ENCODE measurements at regions not wholly inside any gene's neighbourhood (a gene's known extent, or its start where the extent isn't known, plus 50 kb on each side); places are given as distances from the start of the nearest gene placed in this dataset.

DNA sequence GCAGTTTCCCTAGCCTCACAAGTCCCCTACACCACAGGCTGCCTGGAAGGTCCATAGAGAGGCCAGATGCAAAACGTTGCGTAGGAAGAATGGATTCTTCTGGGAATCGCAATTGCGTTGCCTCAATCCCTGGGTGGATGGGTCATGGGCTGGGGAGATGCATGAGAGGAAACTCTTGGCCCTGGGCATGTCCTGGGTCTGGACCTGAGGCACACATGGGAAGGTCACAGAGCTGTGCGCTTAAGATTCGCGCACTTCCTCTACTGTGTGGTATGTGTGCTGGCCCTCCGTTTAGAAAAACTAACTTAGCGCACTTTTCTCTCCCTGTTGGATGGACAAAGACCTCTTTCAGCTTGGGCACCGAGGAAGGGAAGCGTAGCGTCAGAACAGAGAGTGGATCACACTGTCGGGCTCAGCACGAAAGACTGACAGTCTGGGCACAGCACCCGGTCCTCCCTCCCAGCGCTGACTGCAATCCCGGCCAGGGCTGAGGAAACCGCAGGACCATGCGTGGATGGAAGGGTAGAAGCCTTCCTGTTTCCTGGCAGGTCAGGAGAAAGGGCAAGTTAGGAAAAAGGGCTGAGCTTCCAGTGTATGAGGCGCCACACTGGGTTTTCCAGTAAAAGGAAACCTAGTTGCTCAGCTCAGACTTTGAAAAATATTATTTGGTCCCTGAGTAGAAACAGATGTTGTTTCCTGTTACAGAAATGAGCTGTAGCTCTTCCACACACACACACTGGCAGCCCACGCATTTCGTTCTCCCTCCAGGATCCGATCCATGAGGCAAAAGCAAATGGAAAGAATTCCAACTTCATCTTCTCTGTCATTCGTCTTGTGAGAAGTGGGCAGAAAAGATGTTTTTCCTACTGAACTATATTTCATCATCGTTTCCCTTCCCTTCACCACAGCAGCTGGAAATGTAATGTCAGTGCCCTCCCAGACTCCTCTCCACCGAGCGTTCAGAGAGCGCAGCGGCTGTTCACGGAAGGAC lies 86.0 kb downstream of the ING1 start:
- ChIA-PET CTCF (ENCODE audit: unreplicated experiment) (no interaction called here), POLR2A (no interaction called here)
- Histone ChIP-seq H3K9me3 (ENCODE audit: low read length) (no peaks in the 10 kb centered on the region), H3K4me1 (ENCODE audit: insufficient read depth, low read length, poor library complexity, severe bottlenecking) (no peaks in the 10 kb centered on the region), H3K4me3 (ENCODE audit: low read depth, low read length, poor library complexity, severe bottlenecking) (no peak overlapping the region), H3K4me2 (ENCODE audit: low read length) (no peak overlapping the region), H4K20me1 (ENCODE audit: insufficient read depth, low read length) (no peaks in the 10 kb centered on the region), H3K9me2 (ENCODE audit: insufficient read depth, low read length) (no peaks in the 10 kb centered on the region), H3K36me3 (ENCODE audit: insufficient read depth, low read length) (no peaks in the 10 kb centered on the region), H2AFZ (ENCODE audit: low read length) (no peak overlapping the region), H3K79me2 (ENCODE audit: insufficient read depth, low read depth, low read length) (no peaks in the 10 kb centered on the region), H3K27ac (ENCODE audit: low read depth, low read length, poor library complexity, severe bottlenecking) (no peak overlapping the region)
- intact Hi-C loops (cut with micrococcal nuclease; ENCODE audit: unreplicated experiment), result no loop called here
- TF ChIP-seq, protein P1, sequence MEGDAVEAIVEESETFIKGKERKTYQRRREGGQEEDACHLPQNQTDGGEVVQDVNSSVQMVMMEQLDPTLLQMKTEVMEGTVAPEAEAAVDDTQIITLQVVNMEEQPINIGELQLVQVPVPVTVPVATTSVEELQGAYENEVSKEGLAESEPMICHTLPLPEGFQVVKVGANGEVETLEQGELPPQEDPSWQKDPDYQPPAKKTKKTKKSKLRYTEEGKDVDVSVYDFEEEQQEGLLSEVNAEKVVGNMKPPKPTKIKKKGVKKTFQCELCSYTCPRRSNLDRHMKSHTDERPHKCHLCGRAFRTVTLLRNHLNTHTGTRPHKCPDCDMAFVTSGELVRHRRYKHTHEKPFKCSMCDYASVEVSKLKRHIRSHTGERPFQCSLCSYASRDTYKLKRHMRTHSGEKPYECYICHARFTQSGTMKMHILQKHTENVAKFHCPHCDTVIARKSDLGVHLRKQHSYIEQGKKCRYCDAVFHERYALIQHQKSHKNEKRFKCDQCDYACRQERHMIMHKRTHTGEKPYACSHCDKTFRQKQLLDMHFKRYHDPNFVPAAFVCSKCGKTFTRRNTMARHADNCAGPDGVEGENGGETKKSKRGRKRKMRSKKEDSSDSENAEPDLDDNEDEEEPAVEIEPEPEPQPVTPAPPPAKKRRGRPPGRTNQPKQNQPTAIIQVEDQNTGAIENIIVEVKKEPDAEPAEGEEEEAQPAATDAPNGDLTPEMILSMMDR (conservative IDR thresholded peaks at IDR 0.05; ENCODE audit: low read length), result no peak
- TF ChIP-seq EZH2phosphoT487 (IDR thresholded peaks at IDR 0.05; ENCODE audit: borderline replicate concordance, low read depth, low read length), result no peak
- DNase-seq (ENCODE audit: low spot score), result no peak
- BruUV-seq (replicated peaks), result no TSS peak

DNA sequence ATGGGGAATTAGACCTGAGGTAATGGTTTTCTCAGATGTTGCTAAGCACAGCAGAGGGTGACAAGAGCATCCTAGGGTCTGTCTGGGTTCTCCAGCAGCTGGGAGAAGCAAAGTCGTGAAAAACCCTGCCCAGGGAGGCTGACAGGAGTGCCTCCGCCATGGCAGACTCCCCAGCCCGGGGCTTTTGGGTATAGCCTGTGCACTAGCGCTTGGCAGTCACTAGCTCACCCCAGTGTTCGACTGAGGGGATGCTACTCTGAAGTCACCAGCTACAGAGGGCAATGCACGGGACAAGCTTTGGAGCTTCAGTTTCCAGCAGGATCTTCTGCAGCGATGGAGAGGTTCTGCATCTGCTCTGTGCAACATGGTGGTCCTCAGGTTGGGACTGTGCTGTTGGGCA lies 87.5 kb downstream of the ING1 start:
- Histone ChIP-seq H3K36me3 (ENCODE audit: insufficient read depth, low read length) (no peaks in the 10 kb centered on the region), H3K4me2 (ENCODE audit: low read length) (no peak overlapping the region), H3K4me1 (ENCODE audit: insufficient read depth, low read length, poor library complexity, severe bottlenecking) (no peaks in the 10 kb centered on the region), H4K20me1 (ENCODE audit: insufficient read depth, low read length) (no peaks in the 10 kb centered on the region), H3K9me3 (ENCODE audit: low read length) (no peaks in the 10 kb centered on the region), H3K27ac (ENCODE audit: low read depth, low read length, poor library complexity, severe bottlenecking) (no peak overlapping the region), H3K4me3 (ENCODE audit: low read depth, low read length, poor library complexity, severe bottlenecking) (no peak overlapping the region), H3K79me2 (ENCODE audit: insufficient read depth, low read depth, low read length) (no peaks in the 10 kb centered on the region), H2AFZ (ENCODE audit: low read length) (no peak overlapping the region), H3K9me2 (ENCODE audit: insufficient read depth, low read length) (no peaks in the 10 kb centered on the region)
- ChIA-PET CTCF (ENCODE audit: unreplicated experiment) (no interaction called here), POLR2A (no interaction called here)
- intact Hi-C loops (cut with micrococcal nuclease; ENCODE audit: unreplicated experiment), result no loop called here
- no peak for DNase-seq (ENCODE audit: low spot score)
- no TSS peak for BruUV-seq (replicated peaks)
- TF ChIP-seq, protein P1 (conservative IDR thresholded peaks at IDR 0.05; ENCODE audit: low read length), result no peak
- TF ChIP-seq EZH2phosphoT487 (IDR thresholded peaks at IDR 0.05; ENCODE audit: borderline replicate concordance, low read depth, low read length), result no peak

DNA sequence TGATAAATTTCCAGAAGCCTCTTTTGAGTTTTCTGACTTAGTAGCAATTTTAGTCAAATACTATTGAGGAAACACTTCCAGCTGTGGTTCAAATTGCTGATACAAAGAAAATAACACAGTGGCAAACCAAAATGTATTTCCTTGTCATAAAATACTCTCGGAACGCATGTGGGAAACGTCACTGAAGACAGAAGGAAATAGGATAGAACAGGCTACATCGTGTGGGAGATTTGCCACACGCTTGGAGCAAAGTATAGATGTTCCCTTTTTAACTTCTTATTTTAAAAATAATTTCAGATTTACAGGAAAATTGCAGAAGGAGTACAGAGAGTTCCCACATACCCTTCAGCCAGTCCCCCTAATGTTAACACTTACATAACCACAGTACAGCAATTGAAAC lies 88.8 kb downstream of the ING1 start:
- Histone ChIP-seq H3K4me2 (ENCODE audit: low read length) (no peak overlapping the region), H3K9me3 (ENCODE audit: low read length) (no peaks in the 10 kb centered on the region), H3K27ac (ENCODE audit: low read depth, low read length, poor library complexity, severe bottlenecking) (no peak overlapping the region), H3K9me2 (ENCODE audit: insufficient read depth, low read length) (no peaks in the 10 kb centered on the region), H3K36me3 (ENCODE audit: insufficient read depth, low read length) (no peaks in the 10 kb centered on the region), H2AFZ (ENCODE audit: low read length) (no peak overlapping the region), H3K79me2 (ENCODE audit: insufficient read depth, low read depth, low read length) (no peaks in the 10 kb centered on the region), H3K4me1 (ENCODE audit: insufficient read depth, low read length, poor library complexity, severe bottlenecking) (no peaks in the 10 kb centered on the region), H4K20me1 (ENCODE audit: insufficient read depth, low read length) (no peaks in the 10 kb centered on the region), H3K4me3 (ENCODE audit: low read depth, low read length, poor library complexity, severe bottlenecking) (no peak overlapping the region)
- POLR2A ChIA-PET, result no interaction called here
- TF ChIP-seq EZH2phosphoT487 (IDR thresholded peaks at IDR 0.05; ENCODE audit: borderline replicate concordance, low read depth, low read length), result no peak
- TF ChIP-seq, protein P1 (conservative IDR thresholded peaks at IDR 0.05; ENCODE audit: low read length), result no peak
- CTCF ChIA-PET (ENCODE audit: unreplicated experiment), result no interaction called here
- no peak for DNase-seq (ENCODE audit: low spot score)
- BruUV-seq (replicated peaks), result no TSS peak
- intact Hi-C loops (cut with micrococcal nuclease; ENCODE audit: unreplicated experiment), result no loop called here
